Testis (tissue), 2 donors: ENCODE measurements at regions not wholly inside any gene's neighbourhood (a gene's known extent, or its start where the extent isn't known, plus 50 kb on each side); places are given as distances from the start of the nearest gene placed in this dataset.
"Not testable (repeated sequence)": the region's sequence is repeated elsewhere in the genome, so short reads cannot be mapped to it uniquely, and the experiment has no call there.

Experiments
- DNase-seq: peaks from one replicate; pipeline ENCODE4 v3.0.0-alpha.2; 2019
- H3K27ac ChIP-seq, 2 donors: fragments of 200-600 bp; sonication (generic); one replicate each; pipeline ENCODE4 v1.5.1; 2019
- H3K27me3 ChIP-seq: fragments of 200-600 bp; sonication (generic); one replicate; pipeline ENCODE4 v1.5.1; 2019
- H3K36me3 ChIP-seq: fragments of 200-600 bp; sonication (generic); one replicate; pipeline ENCODE4 v1.5.1; 2017; ENCODE audit warnings: low read depth; ENCODE audit errors: missing control alignments
- H3K4me1 ChIP-seq: fragments of 200-600 bp; sonication (generic); one replicate; pipeline ENCODE4 v1.5.1; 2019
- H3K4me3 ChIP-seq, 2 donors: fragments of 200-600 bp; sonication (generic); one replicate each; pipeline ENCODE4 v1.5.1; 2017 to 2019
- H3K9me3 ChIP-seq: fragments of 200-600 bp; sonication (generic); one replicate; pipeline ENCODE4 v1.5.1; 2017
- POLR2A ChIP-seq: fragments of 450-650 bp; IDR thresholded peaks from one replicate; pipeline ENCODE4 v1.6.1; 2017; ENCODE audit warnings: antibody characterized with exemption, mild to moderate bottlenecking, moderate library complexity
- WGBS, 2 donors: methylation state at CpG; one replicate each; pipeline ENCODE4 v1.1.5; 2018; 5-methylcytosine and 5-hydroxymethylcytosine counted together
- intact Hi-C: fragments of 100-400 bp; cut with DNase I; formaldehyde crosslinking; loops from one replicate; pipeline ENCODE4 v1.15.1; 2023; ENCODE audit warnings: low total_unique reads
- TF ChIP-seq, protein P1 (sequence below), 3 experiments: fragments of 450-650 bp in 2 of 3; fragments of 200-600 bp in 1 of 3; sonication (generic) in 1 of 3; IDR thresholded peaks; one replicate each; pipeline ENCODE4 v1.5.1; 2016 to 2019; ENCODE audit warnings: antibody characterized with exemption in 3 of 3, mild to moderate bottlenecking in 2 of 3, moderate library complexity in 1 of 3

DNA sequence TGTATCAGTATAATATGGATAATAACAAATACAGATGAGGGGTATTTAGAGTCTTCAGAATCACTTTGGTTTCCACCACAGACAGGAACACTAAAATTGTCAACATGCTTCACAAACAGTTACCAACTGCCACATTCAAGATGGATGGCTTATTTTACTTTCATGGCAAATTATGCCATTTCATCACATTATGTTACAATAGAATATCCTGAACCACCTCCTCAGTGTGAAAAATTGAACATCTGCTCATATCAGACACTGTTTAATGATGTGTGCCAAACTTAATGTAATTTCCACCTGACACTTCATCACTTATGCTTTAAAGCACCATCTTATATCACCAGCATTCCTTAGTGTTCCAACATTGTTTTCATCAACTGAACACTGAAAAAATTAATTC lies 357.4 kb downstream of the KCNN2 start:
- H3K4me1 ChIP-seq: no peaks in the 10 kb centered on the region
- no peak for DNase-seq
- no peak overlapping the region for H3K4me3 ChIP-seq
- no peaks in the 10 kb centered on the region for H3K9me3 ChIP-seq
- intact Hi-C loops: no loop called here
- no peak overlapping the region for H3K27ac ChIP-seq
- TF ChIP-seq POLR2A: no peak
- TF ChIP-seq, protein P1, sequence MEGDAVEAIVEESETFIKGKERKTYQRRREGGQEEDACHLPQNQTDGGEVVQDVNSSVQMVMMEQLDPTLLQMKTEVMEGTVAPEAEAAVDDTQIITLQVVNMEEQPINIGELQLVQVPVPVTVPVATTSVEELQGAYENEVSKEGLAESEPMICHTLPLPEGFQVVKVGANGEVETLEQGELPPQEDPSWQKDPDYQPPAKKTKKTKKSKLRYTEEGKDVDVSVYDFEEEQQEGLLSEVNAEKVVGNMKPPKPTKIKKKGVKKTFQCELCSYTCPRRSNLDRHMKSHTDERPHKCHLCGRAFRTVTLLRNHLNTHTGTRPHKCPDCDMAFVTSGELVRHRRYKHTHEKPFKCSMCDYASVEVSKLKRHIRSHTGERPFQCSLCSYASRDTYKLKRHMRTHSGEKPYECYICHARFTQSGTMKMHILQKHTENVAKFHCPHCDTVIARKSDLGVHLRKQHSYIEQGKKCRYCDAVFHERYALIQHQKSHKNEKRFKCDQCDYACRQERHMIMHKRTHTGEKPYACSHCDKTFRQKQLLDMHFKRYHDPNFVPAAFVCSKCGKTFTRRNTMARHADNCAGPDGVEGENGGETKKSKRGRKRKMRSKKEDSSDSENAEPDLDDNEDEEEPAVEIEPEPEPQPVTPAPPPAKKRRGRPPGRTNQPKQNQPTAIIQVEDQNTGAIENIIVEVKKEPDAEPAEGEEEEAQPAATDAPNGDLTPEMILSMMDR (IDR thresholded peaks at IDR 0.05): no peak
- no peaks in the 10 kb centered on the region for H3K27me3 ChIP-seq
- no peaks in the 10 kb centered on the region for H3K36me3 ChIP-seq

DNA sequence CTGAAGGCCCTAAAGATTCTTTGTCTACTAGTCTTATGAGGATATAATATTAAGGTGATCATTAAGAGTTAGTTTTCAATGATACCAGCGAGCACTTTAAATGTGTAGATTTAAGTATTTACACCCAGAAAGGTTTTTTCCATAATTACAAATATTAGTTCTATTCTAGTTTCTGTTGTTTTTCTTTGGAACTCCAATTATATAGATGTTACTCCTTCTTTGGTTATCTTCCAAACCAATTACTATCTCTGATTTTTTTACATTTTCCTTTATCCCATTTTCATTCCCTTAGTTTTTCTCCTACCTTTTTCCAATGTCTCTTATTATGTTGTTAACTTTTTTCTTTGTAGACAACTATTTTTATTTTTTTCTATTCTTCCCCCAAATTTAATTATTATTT lies 355.1 kb downstream of the KCNN2 start:
- intact Hi-C loops: no loop called here
- Histone ChIP-seq H3K9me3 (no peaks in the 10 kb centered on the region), H3K27ac (no peak overlapping the region), H3K4me3 (no peak overlapping the region), H3K36me3 (no peaks in the 10 kb centered on the region), H3K4me1 (no peaks in the 10 kb centered on the region), H3K27me3 (no peaks in the 10 kb centered on the region)
- DNase-seq: no peak
- TF ChIP-seq, protein P1 (IDR thresholded peaks at IDR 0.05): no peak
- TF ChIP-seq POLR2A: no peak
- 95 to 96% methylated on average over 1 of the region's 1 CpG for WGBS, 2 donors

DNA sequence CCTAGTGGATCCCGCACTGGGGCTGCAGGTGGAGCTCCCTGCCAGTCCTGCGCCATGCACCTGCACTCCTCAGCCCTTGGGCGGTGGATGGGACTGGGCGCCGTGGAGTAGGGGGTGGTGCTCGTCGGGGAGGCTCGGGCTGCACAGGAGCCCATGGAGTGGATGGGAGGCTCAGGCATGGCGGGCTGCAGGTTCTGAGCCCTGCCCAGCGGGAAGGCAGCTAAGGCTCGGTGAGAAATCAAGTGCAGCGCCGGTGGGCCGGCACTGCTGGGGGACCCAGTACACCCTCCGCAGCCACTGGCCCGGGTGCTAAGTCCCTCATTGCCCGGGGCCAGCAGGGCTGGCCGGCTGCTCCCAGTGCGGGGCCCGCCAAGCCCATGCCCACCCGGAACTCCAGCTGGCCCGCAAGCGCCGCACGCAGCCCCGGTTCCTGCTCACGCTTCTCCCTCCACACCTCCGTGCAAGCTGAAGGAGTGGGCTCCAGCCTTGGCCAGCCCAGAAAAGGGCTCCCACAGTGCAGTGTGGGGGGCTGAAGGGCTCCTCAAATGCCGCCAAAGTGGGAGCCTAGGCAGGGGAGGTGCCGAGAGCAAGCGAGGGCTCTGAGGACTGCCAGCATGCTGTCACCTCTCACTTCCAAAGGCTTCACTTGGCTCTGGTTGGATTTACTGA lies 342.5 kb downstream of the KCNN2 start:
- 76 to 78% methylated on average over 5 to 31 of the region's 31 CpGs for WGBS, 2 donors
- H3K27me3 ChIP-seq, DNase-seq, H3K4me1 ChIP-seq, H3K9me3 ChIP-seq, H3K27ac ChIP-seq, intact Hi-C loops, H3K36me3 ChIP-seq: not testable (repeated sequence)
- H3K4me3 ChIP-seq: peak overlapping the region; percentile 12 to 34

- no peak overlapping the region for H3K4me3 ChIP-seq
- no peaks in the 10 kb centered on the region for H3K36me3 ChIP-seq
- DNase-seq: no peak
- H3K27me3 ChIP-seq: no peaks in the 10 kb centered on the region
- H3K9me3 ChIP-seq: no peaks in the 10 kb centered on the region
- intact Hi-C loops: no loop called here
- H3K27ac ChIP-seq: no peak overlapping the region
- 63 to 88% methylated on average over 1 of the region's 1 CpG for WGBS, 2 donors
- no peaks in the 10 kb centered on the region for H3K4me1 ChIP-seq
- TF ChIP-seq, protein P1 (IDR thresholded peaks at IDR 0.05): no peak
- no peak for TF ChIP-seq POLR2A
Observed at GRCh38 chr5:114702731-114703130, 340.9 kb downstream of the KCNN2 start.

DNA sequence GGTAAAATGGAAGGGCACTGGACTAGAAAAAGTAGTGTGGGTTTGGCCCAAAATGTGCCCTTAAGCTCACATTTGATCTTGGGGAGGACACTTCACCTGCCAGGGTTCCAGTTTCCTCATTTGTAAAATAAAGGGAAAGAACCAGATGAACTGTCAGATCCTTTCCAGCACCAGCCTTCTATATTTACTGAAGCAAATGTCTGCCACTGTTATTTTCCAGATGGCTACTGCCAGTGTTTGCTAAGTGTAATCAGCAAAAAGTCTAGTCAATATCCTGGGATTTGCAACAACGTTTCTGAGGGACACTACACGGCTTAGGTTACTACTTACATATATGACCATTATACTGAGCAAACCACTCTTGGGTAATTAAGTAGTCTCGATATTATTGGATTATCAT lies 340.3 kb downstream of the KCNN2 start:
- intact Hi-C loops: no loop called here
- Histone ChIP-seq H3K4me1 (no peaks in the 10 kb centered on the region), H3K36me3 (no peaks in the 10 kb centered on the region), H3K9me3 (no peaks in the 10 kb centered on the region), H3K4me3 (no peak overlapping the region), H3K27me3 (no peaks in the 10 kb centered on the region), H3K27ac (no peak overlapping the region)
- WGBS, 2 donors: 61 to 66% methylated on average over 3 of the region's 3 CpGs
- DNase-seq: no peak
- no peak for TF ChIP-seq POLR2A
- TF ChIP-seq, protein P1 (IDR thresholded peaks at IDR 0.05): no peak
